ENCODE measurements at regions not wholly inside any gene's neighbourhood (a gene's known extent, or its start where the extent isn't known, plus 50 kb on each side); places are given as distances from the start of the nearest gene placed in this dataset.
A peak's percentile ranks its signal among the peaks of the same experiment; 100 is the strongest.

DNA sequence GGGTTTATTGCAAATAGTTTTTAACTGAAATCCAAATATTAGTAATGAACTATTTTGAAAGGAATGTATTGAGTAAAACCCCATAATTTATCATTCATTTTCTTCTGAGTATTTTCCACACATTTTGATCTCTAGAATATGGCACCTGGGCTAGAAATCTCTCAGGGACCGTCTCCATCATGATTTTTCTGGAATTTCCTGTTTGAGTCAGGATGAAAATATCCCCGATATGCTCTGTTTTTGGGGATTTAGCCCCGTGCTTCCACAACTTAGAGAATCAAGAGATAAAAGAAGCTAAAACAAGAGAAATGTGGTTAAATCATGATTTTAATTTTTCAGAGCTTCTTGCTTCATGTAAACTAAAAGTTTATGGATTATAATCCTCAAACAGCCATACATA, 114.2 kb downstream of the SPCS3 start:
- H3K27me3 Mint-ChIP-seq = no peaks in the 10 kb centered on the region
- H3K36me3 Mint-ChIP-seq = no peaks in the 10 kb centered on the region
- H3K4me1 Mint-ChIP-seq = peaks cover 0 to 5% of the 10 kb centered on the region in 2 donors
- H3K9me3 Mint-ChIP-seq = peaks cover 0 to 4% of the 10 kb centered on the region in 2 donors
- no peak overlapping the region for H3K4me3 Mint-ChIP-seq
- no peak overlapping the region for H3K27ac Mint-ChIP-seq
- ATAC-seq (replicated peaks) = no peak
- no peak for DNase-seq

DNA sequence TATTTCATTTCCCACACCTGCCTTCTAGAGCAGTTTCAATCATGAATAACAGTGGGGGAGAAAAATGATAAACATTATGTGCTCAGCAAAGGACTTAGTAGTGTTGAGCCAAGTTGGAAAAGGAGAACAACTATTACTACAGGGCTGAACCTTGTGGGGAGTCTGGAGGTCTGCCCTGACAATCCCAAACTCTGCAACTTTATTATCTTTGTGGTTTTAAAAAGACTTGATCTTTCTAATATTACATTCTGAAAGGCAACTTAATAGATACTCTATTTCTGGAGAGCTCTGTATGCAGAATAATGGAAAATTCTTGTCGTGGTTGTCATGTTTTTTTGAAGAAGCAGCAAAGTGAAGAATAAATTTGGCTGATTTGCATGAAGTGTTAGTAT, 116.1 kb downstream of the SPCS3 start:
- H3K9me3 Mint-ChIP-seq = peaks cover 0 to 4% of the 10 kb centered on the region in 2 donors
- DNase-seq (no peak), ATAC-seq (replicated peaks) (no peak)
- peaks cover 0 to 5% of the 10 kb centered on the region in 2 donors for H3K4me1 Mint-ChIP-seq
- no peak overlapping the region for H3K27ac Mint-ChIP-seq
- no peak overlapping the region for H3K4me3 Mint-ChIP-seq
- H3K27me3 Mint-ChIP-seq = no peaks in the 10 kb centered on the region
- no peaks in the 10 kb centered on the region for H3K36me3 Mint-ChIP-seq

DNA sequence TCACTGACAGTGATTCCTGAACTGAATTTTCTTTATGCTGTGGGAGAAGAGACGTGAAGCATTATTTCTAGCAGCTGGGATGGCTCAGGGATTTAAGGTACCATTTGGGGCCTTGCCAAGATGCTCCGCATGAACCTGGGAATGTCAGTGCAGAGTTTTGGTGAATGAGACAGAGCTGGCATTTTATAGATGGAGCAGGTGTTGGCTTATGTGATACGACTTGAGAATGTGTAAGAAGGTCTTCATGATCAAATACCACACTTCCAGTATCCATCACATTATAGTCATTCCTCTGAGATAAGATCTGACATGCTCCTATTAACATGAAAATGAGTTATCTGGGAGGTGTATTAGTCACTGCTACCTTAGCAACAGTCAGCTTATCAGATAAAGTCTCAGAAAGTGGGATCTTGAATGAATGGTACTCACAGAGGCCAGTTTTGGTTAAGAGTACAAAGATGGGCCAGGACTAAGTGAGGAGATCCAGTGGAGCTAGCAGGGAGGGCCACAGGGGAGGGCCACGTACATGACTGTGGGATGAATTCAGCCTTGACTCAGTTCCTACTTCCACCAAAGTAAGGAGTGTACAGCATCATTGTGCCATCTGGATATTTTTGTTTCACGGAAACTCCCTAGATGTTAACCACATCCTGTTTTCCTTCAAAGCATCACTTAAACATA, 116.7 kb downstream of the SPCS3 start:
- Mint-ChIP-seq H3K27me3 (no peaks in the 10 kb centered on the region), H3K4me1 (peaks cover 0 to 5% of the 10 kb centered on the region in 2 donors), H3K9me3 (peaks cover 0 to 4% of the 10 kb centered on the region in 2 donors)

GRCh38 chr4:176437756-176438155, 118.0 kb downstream of the SPCS3 start:
- ATAC-seq (replicated peaks) (no peak), DNase-seq (no peak)
- H3K27me3 Mint-ChIP-seq = no peaks in the 10 kb centered on the region
- H3K4me1 Mint-ChIP-seq = peaks cover 0 to 5% of the 10 kb centered on the region in 2 donors
- H3K27ac Mint-ChIP-seq = no peak overlapping the region
- H3K36me3 Mint-ChIP-seq = no peaks in the 10 kb centered on the region
- peaks cover 0 to 4% of the 10 kb centered on the region in 2 donors for H3K9me3 Mint-ChIP-seq
- no peak overlapping the region for H3K4me3 Mint-ChIP-seq

More for the DNA sequence above, 116.7 kb downstream of the SPCS3 start:
- DNase-seq (no peak), ATAC-seq (replicated peaks) (peak in 1 of 2 donors; percentile 48)
- no peak overlapping the region for H3K4me3 Mint-ChIP-seq
- H3K27ac Mint-ChIP-seq = no peak overlapping the region
- no peaks in the 10 kb centered on the region for H3K36me3 Mint-ChIP-seq

DNA sequence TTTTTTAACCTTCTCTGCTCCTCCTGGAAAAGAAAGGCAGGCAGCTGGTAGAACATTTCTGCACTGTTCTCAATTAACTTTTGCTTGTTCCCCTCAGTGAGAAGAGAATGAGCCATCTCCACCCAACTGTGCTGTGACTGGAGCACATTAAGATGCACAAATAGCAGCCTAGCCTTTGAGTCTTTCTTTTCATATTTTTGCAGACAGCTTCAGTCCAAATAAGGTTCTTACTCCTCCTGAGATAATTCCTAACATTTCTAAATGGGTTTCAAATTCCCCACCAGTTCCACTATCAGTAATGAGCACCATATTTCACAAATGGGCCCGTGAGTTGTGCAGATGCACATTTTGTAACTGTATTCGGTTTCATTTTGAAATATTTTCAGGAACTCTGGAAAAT, 118.6 kb downstream of the SPCS3 start:
- Mint-ChIP-seq H3K4me3 (no peak overlapping the region), H3K27me3 (no peaks in the 10 kb centered on the region), H3K27ac (no peak overlapping the region), H3K4me1 (peaks cover 0 to 5% of the 10 kb centered on the region in 2 donors), H3K9me3 (peaks cover 0 to 4% of the 10 kb centered on the region in 2 donors), H3K36me3 (no peaks in the 10 kb centered on the region)
- ATAC-seq (replicated peaks) = no peak
- no peak for DNase-seq

DNA sequence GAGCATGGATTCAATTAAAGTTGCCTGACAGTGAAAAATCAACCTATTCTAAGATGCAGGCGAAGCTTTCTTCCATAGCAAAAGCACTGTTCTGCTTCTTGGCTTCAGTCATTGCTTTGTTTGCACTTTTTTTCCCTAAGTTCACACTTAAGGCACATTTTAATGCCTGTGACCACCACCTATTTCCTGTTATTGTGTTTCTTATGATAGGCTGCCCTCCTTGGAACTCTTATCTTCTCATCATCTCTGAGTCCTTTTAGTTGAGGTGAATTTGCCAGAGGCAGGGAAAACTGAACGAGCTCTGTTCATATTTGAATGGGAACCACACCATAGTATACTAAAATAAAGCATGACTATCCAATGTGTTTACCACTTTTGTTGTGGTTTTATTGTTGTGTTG, 119.8 kb downstream of the SPCS3 start:
- ATAC-seq (replicated peaks) (no peak), DNase-seq (no peak)
- peaks cover 0 to 4% of the 10 kb centered on the region in 2 donors for H3K9me3 Mint-ChIP-seq
- no peaks in the 10 kb centered on the region for H3K36me3 Mint-ChIP-seq
- H3K27ac Mint-ChIP-seq = no peak overlapping the region
- H3K27me3 Mint-ChIP-seq = no peaks in the 10 kb centered on the region
- no peak overlapping the region for H3K4me3 Mint-ChIP-seq
- H3K4me1 Mint-ChIP-seq = peaks cover 0 to 5% of the 10 kb centered on the region in 2 donors

GRCh38 chr4:176440698-176441097, 120.9 kb downstream of the SPCS3 start:
- no peak overlapping the region for H3K4me3 Mint-ChIP-seq
- no peaks in the 10 kb centered on the region for H3K27me3 Mint-ChIP-seq
- peaks cover 0 to 4% of the 10 kb centered on the region in 2 donors for H3K9me3 Mint-ChIP-seq
- no peaks in the 10 kb centered on the region for H3K36me3 Mint-ChIP-seq
- H3K4me1 Mint-ChIP-seq = peaks cover 0 to 5% of the 10 kb centered on the region in 2 donors
- no peak overlapping the region for H3K27ac Mint-ChIP-seq
- ATAC-seq (replicated peaks) (no peak), DNase-seq (no peak)

DNA sequence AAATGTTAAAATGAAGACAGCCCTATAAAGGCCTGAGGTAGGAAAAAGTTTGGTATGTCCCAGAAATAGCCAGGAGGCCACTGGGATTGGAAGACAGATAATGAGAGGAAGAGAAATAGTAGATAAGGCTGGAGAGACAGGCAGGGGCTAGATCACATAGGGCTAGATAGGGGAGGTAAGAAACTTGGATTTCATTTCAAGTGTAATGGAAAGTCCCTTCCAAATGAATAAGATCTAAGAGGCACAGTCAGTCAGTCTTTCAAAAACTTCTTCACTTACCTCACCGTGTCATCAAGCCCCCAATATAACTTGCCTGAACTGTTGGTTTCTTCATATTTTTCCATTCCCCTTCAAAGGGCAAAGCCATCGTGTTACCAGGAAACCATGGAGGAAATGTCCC, 121.8 kb downstream of the SPCS3 start:
- Mint-ChIP-seq H3K9me3 (peaks cover 0 to 4% of the 10 kb centered on the region in 2 donors), H3K36me3 (no peaks in the 10 kb centered on the region), H3K27me3 (no peaks in the 10 kb centered on the region), H3K4me3 (no peak overlapping the region), H3K27ac (no peak overlapping the region), H3K4me1 (peaks cover 0 to 4% of the 10 kb centered on the region in 2 donors)
- DNase-seq (no peak), ATAC-seq (replicated peaks) (no peak)

DNA sequence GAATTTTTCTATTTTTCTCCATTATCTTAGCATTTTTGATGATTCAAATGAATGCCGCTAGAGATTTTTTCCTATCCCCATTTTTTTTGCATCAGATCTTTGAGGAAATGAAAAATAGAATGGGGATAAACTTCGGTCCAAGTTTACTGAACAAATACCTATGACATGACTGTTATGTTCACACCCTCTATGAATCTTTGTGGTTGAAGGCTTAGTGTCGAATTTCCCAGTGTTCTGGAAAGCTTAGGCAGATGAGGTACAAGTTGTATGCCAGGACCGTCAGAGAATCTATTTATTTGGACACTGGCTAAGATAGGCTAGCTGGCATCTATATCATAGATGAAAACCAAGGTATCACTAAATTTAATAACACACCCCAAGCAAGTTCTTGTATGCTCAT, 123.4 kb downstream of the SPCS3 start:
- Mint-ChIP-seq H3K4me3 (no peak overlapping the region), H3K36me3 (no peaks in the 10 kb centered on the region), H3K4me1 (no peaks in the 10 kb centered on the region), H3K27ac (no peak overlapping the region), H3K27me3 (no peaks in the 10 kb centered on the region), H3K9me3 (no peaks in the 10 kb centered on the region)
- no peak for ATAC-seq (replicated peaks)
- no peak for DNase-seq

GRCh38 chr4:176443646-176444409, 124.1 kb downstream of the SPCS3 start:
- H3K27me3 Mint-ChIP-seq = no peaks in the 10 kb centered on the region
- ATAC-seq (replicated peaks) (no peak), DNase-seq (no peak)
- H3K36me3 Mint-ChIP-seq = no peaks in the 10 kb centered on the region
- no peaks in the 10 kb centered on the region for H3K4me1 Mint-ChIP-seq
- no peak overlapping the region for H3K27ac Mint-ChIP-seq
- no peaks in the 10 kb centered on the region for H3K9me3 Mint-ChIP-seq
- H3K4me3 Mint-ChIP-seq = no peak overlapping the region

DNA sequence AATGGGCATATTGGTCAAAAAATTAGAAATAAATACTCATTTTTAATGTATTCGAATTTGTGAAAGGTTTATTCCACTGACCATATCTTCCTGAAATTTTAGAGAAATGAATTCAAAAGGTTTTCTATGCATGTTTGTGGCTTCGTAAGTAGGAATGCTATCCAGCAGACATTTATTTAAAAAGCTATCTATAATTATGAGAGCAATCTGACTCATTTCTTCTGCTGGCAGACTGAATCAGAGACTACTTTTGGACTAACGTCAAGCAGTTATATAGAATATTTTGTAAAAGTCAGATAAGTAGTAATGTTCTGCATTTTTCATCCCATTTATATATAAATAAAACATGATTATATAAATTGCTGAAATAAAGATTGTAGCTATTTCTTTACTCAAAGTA, 125.0 kb downstream of the SPCS3 start:
- Mint-ChIP-seq H3K9me3 (no peaks in the 10 kb centered on the region), H3K27me3 (no peaks in the 10 kb centered on the region)
- no peak for ATAC-seq (replicated peaks)

GRCh38 chr4:176448761-176449160, 129.0 kb downstream of the SPCS3 start:
- Mint-ChIP-seq H3K27ac (no peak overlapping the region), H3K4me3 (no peak overlapping the region), H3K9me3 (no peaks in the 10 kb centered on the region), H3K36me3 (no peaks in the 10 kb centered on the region), H3K27me3 (no peaks in the 10 kb centered on the region), H3K4me1 (no peaks in the 10 kb centered on the region)
- no peak for ATAC-seq (replicated peaks)
- DNase-seq = no peak

More for the DNA sequence above, 125.0 kb downstream of the SPCS3 start:
- H3K4me1 Mint-ChIP-seq = no peaks in the 10 kb centered on the region
- DNase-seq = no peak
- H3K4me3 Mint-ChIP-seq = no peak overlapping the region
- no peak overlapping the region for H3K27ac Mint-ChIP-seq
- H3K36me3 Mint-ChIP-seq = no peaks in the 10 kb centered on the region

DNA sequence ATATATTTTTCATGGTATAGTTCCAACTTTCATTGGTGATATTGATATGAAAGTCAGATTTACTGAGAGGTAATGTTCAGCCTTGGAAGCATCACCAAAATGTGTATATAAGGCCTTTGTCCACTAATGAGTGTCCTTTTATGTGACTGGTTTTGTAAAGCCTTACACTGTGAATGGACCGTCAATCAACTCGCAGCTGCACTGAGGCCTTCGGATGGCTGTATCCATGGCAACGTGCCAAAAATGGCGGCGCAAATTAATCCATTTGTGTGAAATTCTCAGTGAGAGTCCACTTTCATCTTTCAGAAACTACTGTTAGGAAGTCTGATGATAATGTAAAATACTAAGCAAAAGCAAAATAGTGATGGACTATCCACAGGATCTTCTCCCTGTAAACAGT, 131.7 kb downstream of the SPCS3 start:
- Mint-ChIP-seq H3K4me1 (no peaks in the 10 kb centered on the region), H3K27ac (no peak overlapping the region), H3K9me3 (peaks cover 0 to under 1% of the 10 kb centered on the region in 2 donors), H3K4me3 (no peak overlapping the region), H3K27me3 (no peaks in the 10 kb centered on the region), H3K36me3 (no peaks in the 10 kb centered on the region)
- ATAC-seq (replicated peaks) (no peak), DNase-seq (no peak)

DNA sequence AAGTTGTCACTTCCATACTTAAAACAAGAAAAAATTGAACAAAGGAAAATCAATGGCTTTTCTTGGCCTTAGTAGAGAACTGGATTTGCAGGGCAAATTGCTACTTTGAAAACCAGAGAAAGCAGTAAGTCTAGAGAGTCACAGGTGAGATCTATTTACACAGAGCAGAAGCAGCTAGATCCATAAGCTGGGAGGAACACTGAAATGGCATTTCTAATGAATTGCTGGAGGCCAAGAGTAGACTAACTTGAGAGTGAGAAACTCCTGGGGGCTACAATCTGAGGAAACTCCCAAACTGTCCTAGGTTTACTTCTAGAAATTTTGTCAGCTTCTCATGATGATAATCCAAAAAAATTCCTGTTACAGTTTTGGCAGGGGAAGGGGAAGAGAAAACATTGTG, 133.3 kb downstream of the SPCS3 start:
- H3K27me3 Mint-ChIP-seq = no peaks in the 10 kb centered on the region
- no peaks in the 10 kb centered on the region for H3K4me1 Mint-ChIP-seq
- no peaks in the 10 kb centered on the region for H3K36me3 Mint-ChIP-seq
- H3K4me3 Mint-ChIP-seq = no peak overlapping the region
- DNase-seq = no peak
- ATAC-seq (replicated peaks) = no peak
- H3K27ac Mint-ChIP-seq = no peak overlapping the region
- H3K9me3 Mint-ChIP-seq = peaks cover 0 to 2% of the 10 kb centered on the region in 2 donors

GRCh38 chr4:176453658-176454057, 133.9 kb downstream of the SPCS3 start:
- no peaks in the 10 kb centered on the region for H3K4me1 Mint-ChIP-seq
- ATAC-seq (replicated peaks) = no peak
- no peaks in the 10 kb centered on the region for H3K36me3 Mint-ChIP-seq
- H3K4me3 Mint-ChIP-seq = no peak overlapping the region
- H3K27me3 Mint-ChIP-seq = no peaks in the 10 kb centered on the region
- H3K9me3 Mint-ChIP-seq = peaks cover 0 to 2% of the 10 kb centered on the region in 2 donors
- H3K27ac Mint-ChIP-seq = no peak overlapping the region
- DNase-seq = no peak

Data from stimulated activated naive B cell treated with anti-CD40 and anti-IgM and Interleukin-4, amounts not matched to agents 10 μg/mL and 1 μg/mL and 100 μg/mL, for 72 hours (primary cell).